SK-MEL-5 (cell line): ENCODE measurements at regions not wholly inside any gene's neighbourhood (a gene's known extent, or its start where the extent isn't known, plus 50 kb on each side); places are given as distances from the start of the nearest gene placed in this dataset.
"Not testable (repeated sequence)": the region's sequence is repeated elsewhere in the genome, so short reads cannot be mapped to it uniquely, and the experiment has no call there.

Experiments
- DNase-seq: peaks from one replicate; pipeline ENCODE4 v3.0.0-alpha.2; 2016; ENCODE audit warnings: low read depth, low spot score
- in situ Hi-C: cut with HindIII; loops from 2 replicates; pipeline ENCODE4 v1.10.0; 2016; ENCODE audit warnings: low sequenced_read_pairs, high pct_unique_total_duplicates, low pct_unique_long_range_greater_than_20kb

GRCh38 chr2:190150413-190150812 is 87.9 kb upstream of the MSTN start:
- in situ Hi-C loops: no loop called here
- DNase-seq: no peak

DNA sequence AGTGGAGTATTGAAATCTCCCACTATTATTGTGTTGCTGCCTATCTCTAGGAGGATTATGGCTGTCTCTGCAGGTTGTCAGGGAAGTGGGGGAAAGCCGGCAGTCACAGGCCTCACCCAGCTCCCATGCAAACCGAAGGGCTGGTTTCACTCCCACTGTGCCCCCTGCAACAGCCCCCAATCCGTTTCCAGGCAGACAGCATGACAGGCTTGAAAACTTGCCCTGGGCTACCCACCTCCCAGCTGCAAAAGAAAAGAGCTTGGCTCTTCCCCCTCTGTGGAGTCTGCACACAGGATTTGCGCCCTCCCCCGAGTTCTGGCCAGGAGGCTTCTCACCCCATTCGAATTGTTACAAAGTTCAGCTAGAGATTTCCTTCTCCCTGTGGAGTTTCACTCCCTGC is 87.4 kb upstream of the MSTN start:
- DNase-seq: no peak
- in situ Hi-C loops: no loop called here

GRCh38 chr2:190149200-190149599 is 86.7 kb upstream of the MSTN start:
- no peak for DNase-seq
- in situ Hi-C loops: no loop called here

DNA sequence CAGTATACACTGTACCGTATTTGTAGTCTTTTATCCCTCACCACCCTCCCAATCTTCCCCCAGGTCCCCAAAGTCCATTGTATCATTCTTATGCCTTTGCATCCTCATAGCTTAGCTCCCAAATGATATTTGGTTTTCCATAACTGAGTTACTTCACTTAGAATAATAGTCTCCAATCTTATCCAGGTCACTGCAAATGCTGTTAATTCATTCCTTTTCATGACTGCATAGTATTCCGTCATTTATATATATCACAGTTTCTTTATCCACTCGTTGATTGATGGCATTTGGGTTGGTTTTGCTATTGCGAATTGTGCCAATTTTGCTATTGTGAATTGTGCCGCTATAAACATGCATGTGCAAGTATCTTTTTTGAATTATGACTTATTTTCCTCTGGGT is 83.6 kb upstream of the MSTN start:
- DNase-seq, in situ Hi-C loops: not testable (repeated sequence)

DNA sequence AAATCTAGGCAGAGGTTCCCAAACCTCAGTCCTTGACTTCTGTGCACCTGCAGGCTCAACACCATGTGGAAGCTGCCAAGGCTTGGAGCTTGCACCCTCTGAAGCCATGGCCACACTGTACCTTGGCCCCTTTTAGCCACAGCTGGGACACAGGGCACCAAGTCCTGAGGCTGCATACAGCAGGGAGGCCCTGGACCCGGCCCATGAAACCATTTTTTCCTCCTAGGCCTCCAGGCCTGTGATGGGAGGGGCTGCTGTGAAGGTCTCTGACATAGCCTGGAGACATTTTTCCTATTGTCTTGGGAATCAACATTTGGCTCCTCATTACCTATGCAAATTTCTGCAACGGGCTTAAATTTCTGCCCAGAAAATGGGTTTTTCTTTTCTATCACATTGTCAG is 77.9 kb upstream of the MSTN start:
- DNase-seq, in situ Hi-C loops: not testable (repeated sequence)

- in situ Hi-C loops: no loop called here
- DNase-seq: no peak
Measured at GRCh38 chr2:190139371-190139770, 76.8 kb upstream of the MSTN start.

- no peak for DNase-seq
- in situ Hi-C loops: no loop called here
Measured at GRCh38 chr2:190138032-190138431, 75.5 kb upstream of the MSTN start.

DNA sequence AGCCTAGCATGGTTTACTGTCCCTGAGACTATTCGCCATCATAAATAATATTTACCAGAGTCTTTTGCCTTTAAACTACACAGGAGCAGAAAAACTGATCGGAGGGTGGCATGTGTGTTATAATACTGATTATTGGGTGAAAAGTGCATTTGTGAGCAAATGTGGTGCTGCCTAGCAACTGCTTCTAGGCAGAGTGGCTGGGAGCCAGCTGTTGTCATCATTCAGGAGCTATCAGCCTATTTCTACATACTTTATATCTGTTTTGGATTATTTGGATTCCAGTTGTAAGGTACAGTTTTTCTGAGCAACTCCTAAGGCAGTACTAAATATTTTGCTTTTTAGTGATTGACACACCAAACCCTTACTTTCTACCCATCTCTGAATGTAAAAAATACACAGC is 75.0 kb upstream of the MSTN start:
- DNase-seq: no peak
- in situ Hi-C loops: no loop called here

- no peak for DNase-seq
- in situ Hi-C loops: no loop called here
Measured at GRCh38 chr2:190136825-190137224, 74.3 kb upstream of the MSTN start.

DNA sequence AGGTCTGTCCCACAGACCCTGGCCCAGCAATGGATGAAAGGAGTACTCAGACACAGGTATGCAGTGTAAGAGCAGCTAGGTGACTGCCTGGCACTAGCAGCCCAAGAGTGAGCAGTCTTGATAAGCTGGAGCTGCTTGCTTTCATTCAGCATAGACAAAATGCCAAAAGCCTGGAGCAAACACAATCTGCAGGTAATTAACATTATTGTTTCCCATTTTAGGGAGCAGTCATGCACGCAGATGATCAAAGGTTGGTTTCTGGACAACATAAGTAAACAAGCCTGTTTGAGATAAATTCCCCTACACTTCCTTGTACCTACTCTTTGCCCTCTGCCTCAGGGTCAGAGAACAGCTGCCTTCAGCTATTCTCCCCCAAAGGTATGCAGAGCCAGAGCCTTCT is 73.7 kb upstream of the MSTN start:
- in situ Hi-C loops: no loop called here
- DNase-seq: no peak

- in situ Hi-C loops: no loop called here
- no peak for DNase-seq
Measured at GRCh38 chr2:190129421-190130199, 67.1 kb upstream of the MSTN start.

GRCh38 chr2:190127651-190128050 is 65.1 kb upstream of the MSTN start:
- DNase-seq: no peak
- in situ Hi-C loops: no loop called here

DNA sequence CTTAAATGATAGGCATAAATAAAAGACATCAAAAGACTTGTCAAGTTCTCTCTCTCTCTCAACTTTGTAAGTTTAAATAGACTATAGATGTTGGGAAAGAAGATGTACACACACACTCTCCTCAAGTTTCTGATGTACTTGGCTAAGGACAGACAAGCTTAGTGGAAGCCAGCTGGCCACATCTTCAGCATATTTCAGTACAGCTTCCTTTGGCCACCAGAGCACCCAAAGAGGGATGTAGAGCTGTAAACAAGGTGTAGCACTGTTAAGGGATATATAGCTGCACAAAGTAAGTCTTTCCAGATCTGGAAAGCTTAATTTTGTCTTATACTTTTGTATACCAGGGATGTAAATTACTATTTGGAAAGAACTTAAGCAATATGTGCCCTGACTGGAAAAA is 64.3 kb upstream of the MSTN start:
- DNase-seq: no peak
- in situ Hi-C loops: no loop called here

- in situ Hi-C loops: no loop called here
Measured at GRCh38 chr2:190123956-190124355, 61.4 kb upstream of the MSTN start.

DNA sequence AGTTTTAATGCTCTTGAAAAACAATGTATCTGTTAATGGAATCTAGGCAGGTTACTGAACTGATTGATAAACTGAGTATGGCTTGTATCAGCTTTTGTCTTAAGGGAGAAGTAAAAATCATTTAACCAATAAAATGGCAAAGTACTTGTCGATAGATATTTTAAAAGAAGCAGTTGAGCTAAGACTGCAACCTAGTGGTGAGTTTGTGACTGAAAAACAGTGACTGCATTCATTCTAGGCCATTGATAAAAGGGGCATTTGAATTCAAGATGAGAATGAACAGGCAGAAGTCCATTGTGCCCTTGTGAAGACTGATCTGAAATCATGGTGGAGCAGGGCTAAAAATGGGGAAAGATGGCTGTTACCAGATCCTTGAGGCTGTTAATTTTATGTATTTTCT is 59.4 kb upstream of the MSTN start:
- DNase-seq: peak; percentile 79

More at GRCh38 chr2:190123956-190124355, 61.4 kb upstream of the MSTN start:
- DNase-seq: no peak

DNA sequence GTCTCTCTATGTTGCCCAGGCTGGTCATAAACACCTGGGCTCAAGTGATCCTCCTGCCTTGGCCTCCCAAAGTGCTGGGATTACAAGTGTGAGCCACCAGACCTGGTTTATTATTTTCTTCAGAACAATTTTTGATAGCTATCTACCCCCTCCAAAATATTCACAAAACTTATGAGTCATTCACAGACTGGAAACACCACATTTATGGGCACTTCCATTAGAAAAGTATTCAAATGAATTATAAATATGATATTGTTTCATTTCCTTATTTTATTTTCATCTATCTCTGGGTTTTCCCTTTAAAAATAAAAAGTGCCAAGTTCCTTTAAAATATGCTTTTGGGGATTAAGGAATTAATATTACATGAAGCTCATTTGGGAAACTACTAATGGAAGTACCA is 58.8 kb upstream of the MSTN start:
- DNase-seq: no peak
- in situ Hi-C loops: no loop called here

More for the DNA sequence above, 59.4 kb upstream of the MSTN start:
- in situ Hi-C loops: no loop called here

DNA sequence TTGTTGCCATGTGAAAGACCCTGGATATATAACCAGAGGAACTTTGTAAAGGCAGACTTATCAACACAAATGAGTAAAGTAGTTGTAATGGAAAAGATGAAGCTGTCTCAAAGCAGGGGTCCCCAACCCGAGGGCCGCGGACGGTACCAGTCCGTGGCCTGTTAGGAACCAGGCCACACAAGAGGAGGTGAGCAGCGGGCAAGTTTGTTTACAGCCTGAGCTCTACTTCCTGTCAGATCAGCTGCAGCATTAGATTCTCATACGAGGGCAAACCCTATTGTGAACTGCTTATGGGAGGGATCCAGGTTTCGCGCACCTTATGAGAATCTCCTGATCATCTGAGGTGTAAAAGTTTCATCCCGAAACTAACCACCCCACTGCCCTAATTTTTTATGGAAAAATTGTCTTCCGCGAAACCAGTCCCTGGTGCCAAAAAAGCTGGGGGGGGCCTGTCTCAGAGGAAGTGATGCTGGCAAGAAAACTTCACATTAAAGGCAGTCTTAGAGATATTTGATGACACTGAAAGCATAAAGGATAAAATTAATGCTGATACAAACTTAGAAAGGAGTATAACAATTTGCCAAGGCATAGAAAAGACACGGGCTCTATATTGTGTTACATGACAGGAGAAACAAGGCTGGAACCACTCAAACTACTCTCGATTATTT is 57.5 kb upstream of the MSTN start:
- in situ Hi-C loops: no loop called here
- DNase-seq: no peak

DNA sequence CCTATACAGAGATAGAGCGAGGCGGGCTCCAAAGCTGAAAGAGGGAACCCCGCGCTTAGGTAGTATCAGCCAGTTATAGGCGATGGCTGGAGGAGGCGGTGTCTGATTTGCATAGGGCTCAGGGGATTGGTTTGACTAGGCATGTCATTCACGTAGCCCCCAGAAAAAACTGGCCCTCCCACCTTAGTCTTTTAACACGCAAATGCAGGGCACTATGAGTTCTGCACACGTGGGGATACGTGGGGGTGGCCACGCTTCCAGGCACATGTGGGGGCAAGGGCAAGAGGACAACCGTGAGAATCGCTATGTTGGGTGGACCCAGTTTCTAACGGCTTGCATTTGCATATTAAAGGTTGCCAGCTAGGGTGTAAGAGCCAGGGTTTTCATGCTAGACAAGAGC is 56.7 kb upstream of the MSTN start:
- no peak for DNase-seq
- in situ Hi-C loops: no loop called here

DNA sequence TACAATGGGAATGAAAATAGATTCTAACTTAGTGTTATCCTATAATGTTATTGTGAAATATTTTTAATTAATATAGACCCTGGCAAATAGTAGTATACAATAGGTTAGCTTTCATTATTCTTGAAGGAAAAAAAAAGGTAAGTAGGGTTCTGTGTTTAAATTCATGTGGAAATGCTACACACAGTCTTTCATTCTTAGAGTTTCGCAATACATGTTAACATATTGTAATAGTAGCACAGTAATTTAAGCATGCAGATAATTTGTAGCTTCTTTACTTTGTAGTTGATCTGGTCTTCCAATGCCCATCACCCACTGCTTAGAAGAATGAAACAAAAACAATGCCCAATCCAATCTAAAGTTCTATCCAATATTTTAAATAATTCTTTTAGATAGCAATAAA is 54.8 kb upstream of the MSTN start:
- DNase-seq: no peak
- in situ Hi-C loops: no loop called here
